Tibial nerve (tissue), 4 donors: ENCODE measurements at regions not wholly inside any gene's neighbourhood (a gene's known extent, or its start where the extent isn't known, plus 50 kb on each side); places are given as distances from the start of the nearest gene placed in this dataset.
"Not testable (repeated sequence)": the region's sequence is repeated elsewhere in the genome, so short reads cannot be mapped to it uniquely, and the experiment has no call there.

Experiments
- EP300 ChIP-seq, 2 donors: sonication (generic); formaldehyde crosslinking; IDR thresholded peaks; one replicate each; pipeline ENCODE4 v1.6.1; 2017; ENCODE audit warnings: antibody characterized with exemption in 2 of 2, mild to moderate bottlenecking in 1 of 2
- POLR2A ChIP-seq, 2 donors: fragments of 450-650 bp; IDR thresholded peaks; one replicate each; pipeline ENCODE4 v1.6.1; 2017; ENCODE audit warnings: antibody characterized with exemption in 2 of 2, mild to moderate bottlenecking in 2 of 2, moderate library complexity in 2 of 2
- TF ChIP-seq, protein P1 (sequence below), 5 experiments: fragments of 200-600 bp in 3 of 5; fragments of 450-650 bp in 2 of 5; sonication (generic) in 3 of 5; IDR thresholded peaks; one replicate each; pipeline ENCODE4 v1.5.1; 2016 to 2019; ENCODE audit warnings: antibody characterized with exemption in 5 of 5, mild to moderate bottlenecking in 3 of 5, moderate library complexity in 2 of 5

DNA sequence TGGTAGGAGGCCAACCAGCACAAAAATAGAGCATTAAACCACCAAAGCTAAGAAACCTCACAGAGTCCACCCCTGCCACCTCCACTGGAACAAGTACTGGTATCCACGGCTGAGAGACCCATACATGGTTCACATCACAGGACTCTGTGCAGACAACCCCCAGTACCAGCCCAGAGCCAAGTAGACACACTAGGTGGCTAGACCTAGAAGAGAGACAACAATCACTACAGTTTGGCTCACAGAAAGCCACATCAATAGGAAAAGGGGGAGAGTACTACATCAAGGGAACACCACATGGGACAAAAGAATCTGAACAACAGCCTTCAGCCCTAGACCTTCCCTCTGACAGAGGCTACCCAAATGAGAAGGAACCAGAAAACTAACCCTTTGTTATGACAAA lies 1614.9 kb downstream of the EFNB2 start:
- TF ChIP-seq, protein P1, sequence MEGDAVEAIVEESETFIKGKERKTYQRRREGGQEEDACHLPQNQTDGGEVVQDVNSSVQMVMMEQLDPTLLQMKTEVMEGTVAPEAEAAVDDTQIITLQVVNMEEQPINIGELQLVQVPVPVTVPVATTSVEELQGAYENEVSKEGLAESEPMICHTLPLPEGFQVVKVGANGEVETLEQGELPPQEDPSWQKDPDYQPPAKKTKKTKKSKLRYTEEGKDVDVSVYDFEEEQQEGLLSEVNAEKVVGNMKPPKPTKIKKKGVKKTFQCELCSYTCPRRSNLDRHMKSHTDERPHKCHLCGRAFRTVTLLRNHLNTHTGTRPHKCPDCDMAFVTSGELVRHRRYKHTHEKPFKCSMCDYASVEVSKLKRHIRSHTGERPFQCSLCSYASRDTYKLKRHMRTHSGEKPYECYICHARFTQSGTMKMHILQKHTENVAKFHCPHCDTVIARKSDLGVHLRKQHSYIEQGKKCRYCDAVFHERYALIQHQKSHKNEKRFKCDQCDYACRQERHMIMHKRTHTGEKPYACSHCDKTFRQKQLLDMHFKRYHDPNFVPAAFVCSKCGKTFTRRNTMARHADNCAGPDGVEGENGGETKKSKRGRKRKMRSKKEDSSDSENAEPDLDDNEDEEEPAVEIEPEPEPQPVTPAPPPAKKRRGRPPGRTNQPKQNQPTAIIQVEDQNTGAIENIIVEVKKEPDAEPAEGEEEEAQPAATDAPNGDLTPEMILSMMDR (IDR thresholded peaks at IDR 0.05) = not testable (repeated sequence)
- TF ChIP-seq POLR2A, EP300 (IDR thresholded peaks at IDR 0.05): not testable (repeated sequence)
